ENCODE measurements at regions not wholly inside any gene's neighbourhood (a gene's known extent, or its start where the extent isn't known, plus 50 kb on each side); places are given as distances from the start of the nearest gene placed in this dataset.
"Not testable (repeated sequence)": the region's sequence is repeated elsewhere in the genome, so short reads cannot be mapped to it uniquely, and the experiment has no call there.

GRCh38 chr6:103175056-103175455, 1684.7 kb downstream of the HACE1 start:
- DNase-seq (ENCODE audit: low read depth in 2 of 2), result no peak

- DNase-seq (ENCODE audit: low read depth in 2 of 2), result no peak
These were observed 1692.2 kb downstream of the HACE1 start for GRCh38 chr6:103167345-103168071.

GRCh38 chr6:103154779-103155572, 1704.7 kb downstream of the HACE1 start:
- DNase-seq (ENCODE audit: low read depth in 2 of 2), result no peak

GRCh38 chr6:103153016-103153415, 1706.7 kb downstream of the HACE1 start:
- no peak for DNase-seq (ENCODE audit: low read depth in 2 of 2)

GRCh38 chr6:103142902-103143301, 1716.8 kb downstream of the HACE1 start:
- DNase-seq (ENCODE audit: low read depth in 2 of 2), result no peak

- DNase-seq (ENCODE audit: low read depth in 2 of 2), result no peak
These were observed 1719.3 kb downstream of the HACE1 start for GRCh38 chr6:103140308-103141027.

GRCh38 chr6:103139377-103139776, 1720.3 kb downstream of the HACE1 start:
- DNase-seq (ENCODE audit: low read depth in 2 of 2), result no peak

- DNase-seq (ENCODE audit: low read depth in 2 of 2), result no peak
These were observed 1731.0 kb downstream of the GRIK2 start for GRCh38 chr6:103124471-103124870.

- no peak for DNase-seq (ENCODE audit: low read depth in 2 of 2)
These were observed 1729.5 kb downstream of the GRIK2 start for GRCh38 chr6:103122766-103123601.

GRCh38 chr6:103119056-103119455, 1725.5 kb downstream of the GRIK2 start:
- no peak for DNase-seq (ENCODE audit: low read depth in 2 of 2)

- no peak for DNase-seq (ENCODE audit: low read depth in 2 of 2)
These were observed 1721.1 kb downstream of the GRIK2 start for GRCh38 chr6:103114582-103114981.

- no peak for DNase-seq (ENCODE audit: low read depth in 2 of 2)
These were observed 1719.9 kb downstream of the GRIK2 start for GRCh38 chr6:103113416-103113815.

- no peak for DNase-seq (ENCODE audit: low read depth in 2 of 2)
These were observed 1714.5 kb downstream of the GRIK2 start for GRCh38 chr6:103107985-103108384.

- DNase-seq (ENCODE audit: low read depth in 2 of 2), result no peak
These were observed 1712.2 kb downstream of the GRIK2 start for GRCh38 chr6:103105686-103106085.

- no peak for DNase-seq (ENCODE audit: low read depth in 2 of 2)
These were observed 1707.8 kb downstream of the GRIK2 start for GRCh38 chr6:103101267-103101666.

- DNase-seq (ENCODE audit: low read depth in 2 of 2), result not testable (repeated sequence)
These were observed 1698.9 kb downstream of the GRIK2 start for GRCh38 chr6:103092414-103092813.

- DNase-seq (ENCODE audit: low read depth in 2 of 2), result no peak
These were observed 1692.3 kb downstream of the GRIK2 start for GRCh38 chr6:103085801-103086200.

- no peak for DNase-seq (ENCODE audit: low read depth in 2 of 2)
These were observed 1688.5 kb downstream of the GRIK2 start for GRCh38 chr6:103081876-103082630.

- no peak for DNase-seq (ENCODE audit: low read depth in 2 of 2)
These were observed 1687.6 kb downstream of the GRIK2 start for GRCh38 chr6:103081126-103081525.

- DNase-seq (ENCODE audit: low read depth in 2 of 2), result no peak
These were observed 1687.0 kb downstream of the GRIK2 start for GRCh38 chr6:103080497-103080896.

- DNase-seq (ENCODE audit: low read depth in 2 of 2), result no peak
These were observed 1686.4 kb downstream of the GRIK2 start for GRCh38 chr6:103079867-103080266.

All from stimulated activated CD8-positive, alpha-beta memory T cell treated with anti-CD3 and anti-CD28 coated beads, Interleukin-2, amount 100 ng/mL, for 1 hour (primary cell).